ENCODE measurements at regions not wholly inside any gene's neighbourhood (a gene's known extent, or its start where the extent isn't known, plus 50 kb on each side); places are given as distances from the start of the nearest gene placed in this dataset.

DNA sequence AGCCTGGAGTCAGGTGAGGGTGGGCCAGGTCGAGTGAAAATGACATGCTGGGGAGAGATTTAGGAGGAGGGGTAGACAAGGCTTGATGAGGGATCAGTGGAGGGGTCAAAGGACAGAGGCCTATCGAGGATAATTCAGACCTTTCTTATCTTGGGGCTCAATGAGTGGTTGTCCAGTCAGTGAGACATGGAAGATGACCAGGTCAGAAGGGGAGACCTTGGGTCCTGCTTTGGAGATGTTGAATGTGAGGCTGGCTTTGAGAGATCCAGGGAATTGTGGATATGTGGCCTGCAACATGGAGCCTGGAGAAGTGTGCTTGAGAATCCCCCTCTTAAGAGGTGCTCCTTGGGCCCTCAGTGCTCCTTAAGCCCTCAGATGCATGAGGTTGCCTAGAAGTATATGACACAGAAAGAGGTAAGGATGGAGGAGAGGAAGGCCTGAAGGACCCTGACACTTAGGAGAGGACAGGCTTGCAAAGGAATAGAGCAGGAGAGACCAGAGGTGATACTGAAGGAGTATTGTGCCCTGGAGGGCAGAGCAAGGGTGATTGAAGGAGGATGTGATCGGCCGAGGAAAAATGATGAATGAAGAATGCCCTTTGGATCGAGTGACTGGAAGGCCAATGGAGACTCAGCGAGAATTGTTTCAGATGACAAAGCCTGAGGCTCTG, 129.8 kb upstream of the GPR26 start:
- no peak for ATAC-seq (ENCODE audit: poor library complexity)
- intact Hi-C loops (cut with DNase I, micrococcal nuclease) = no loop called here
- CTCF ChIA-PET = no interaction called here

GRCh38 chr10:123537188-123537961, 128.8 kb upstream of the GPR26 start:
- H3K27ac ChIP-seq (ENCODE audit: low read depth in 1 of 2, low read length in 2 of 2) = no peak overlapping the region
- peaks cover 58% of the 10 kb centered on the region for H3K27me3 Mint-ChIP-seq
- ATAC-seq (ENCODE audit: poor library complexity) (no peak), DNase-seq (no peak)
- H3K4me1 Mint-ChIP-seq (ENCODE audit: low read depth) = no peaks in the 10 kb centered on the region
- no peaks in the 10 kb centered on the region for H3K36me3 ChIP-seq (ENCODE audit: insufficient read depth, low read length)
- H3K9me3 ChIP-seq (ENCODE audit: control insufficient read depth in 1 of 2, insufficient read depth in 1 of 2, low read length in 2 of 2) = peaks cover 0 to 5% of the 10 kb centered on the region in 2 experiments
- ChIA-PET POLR2A (no interaction called here), CTCF (no interaction called here)
- H3K4me1 ChIP-seq (ENCODE audit: insufficient read depth, low read length) = no peaks in the 10 kb centered on the region
- H3K4me3 ChIP-seq (ENCODE audit: low read length) = no peak overlapping the region
- H3K27me3 ChIP-seq (ENCODE audit: control insufficient read depth in 1 of 2, insufficient read depth in 2 of 2, low read length in 2 of 2) = peaks cover 5 to 6% of the 10 kb centered on the region in 2 experiments
- no peaks in the 10 kb centered on the region for H3K36me3 Mint-ChIP-seq (ENCODE audit: low read depth)
- H3K4me3 Mint-ChIP-seq = no peak overlapping the region
- intact Hi-C loops (cut with DNase I, micrococcal nuclease) = no loop called here
- no peak overlapping the region for H3K27ac Mint-ChIP-seq
- H3K9me3 Mint-ChIP-seq = no peaks in the 10 kb centered on the region
- TF ChIP-seq, protein P1, sequence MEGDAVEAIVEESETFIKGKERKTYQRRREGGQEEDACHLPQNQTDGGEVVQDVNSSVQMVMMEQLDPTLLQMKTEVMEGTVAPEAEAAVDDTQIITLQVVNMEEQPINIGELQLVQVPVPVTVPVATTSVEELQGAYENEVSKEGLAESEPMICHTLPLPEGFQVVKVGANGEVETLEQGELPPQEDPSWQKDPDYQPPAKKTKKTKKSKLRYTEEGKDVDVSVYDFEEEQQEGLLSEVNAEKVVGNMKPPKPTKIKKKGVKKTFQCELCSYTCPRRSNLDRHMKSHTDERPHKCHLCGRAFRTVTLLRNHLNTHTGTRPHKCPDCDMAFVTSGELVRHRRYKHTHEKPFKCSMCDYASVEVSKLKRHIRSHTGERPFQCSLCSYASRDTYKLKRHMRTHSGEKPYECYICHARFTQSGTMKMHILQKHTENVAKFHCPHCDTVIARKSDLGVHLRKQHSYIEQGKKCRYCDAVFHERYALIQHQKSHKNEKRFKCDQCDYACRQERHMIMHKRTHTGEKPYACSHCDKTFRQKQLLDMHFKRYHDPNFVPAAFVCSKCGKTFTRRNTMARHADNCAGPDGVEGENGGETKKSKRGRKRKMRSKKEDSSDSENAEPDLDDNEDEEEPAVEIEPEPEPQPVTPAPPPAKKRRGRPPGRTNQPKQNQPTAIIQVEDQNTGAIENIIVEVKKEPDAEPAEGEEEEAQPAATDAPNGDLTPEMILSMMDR (IDR thresholded peaks at IDR 0.05) = no peak

More for the DNA sequence above, 129.8 kb upstream of the GPR26 start:
- TF ChIP-seq, protein P1 (IDR thresholded peaks at IDR 0.05) = no peak
- no peaks in the 10 kb centered on the region for H3K9me3 Mint-ChIP-seq
- POLR2A ChIA-PET = no interaction called here
- no peak for DNase-seq
- H3K4me3 Mint-ChIP-seq = no peak overlapping the region
- Histone ChIP-seq H3K4me3 (ENCODE audit: low read length) (no peak overlapping the region), H3K9me3 (ENCODE audit: control insufficient read depth in 1 of 2, insufficient read depth in 1 of 2, low read length in 2 of 2) (peaks cover 0 to 5% of the 10 kb centered on the region in 2 experiments), H3K27me3 (ENCODE audit: control insufficient read depth in 1 of 2, insufficient read depth in 2 of 2, low read length in 2 of 2) (peaks cover 4 to 6% of the 10 kb centered on the region in 2 experiments), H3K27ac (ENCODE audit: low read depth in 1 of 2, low read length in 2 of 2) (no peak overlapping the region), H3K4me1 (ENCODE audit: insufficient read depth, low read length) (no peaks in the 10 kb centered on the region), H3K36me3 (ENCODE audit: insufficient read depth, low read length) (no peaks in the 10 kb centered on the region)
- no peaks in the 10 kb centered on the region for H3K36me3 Mint-ChIP-seq (ENCODE audit: low read depth)
- H3K27me3 Mint-ChIP-seq = peaks cover 65% of the 10 kb centered on the region
- H3K27ac Mint-ChIP-seq = no peak overlapping the region
- H3K4me1 Mint-ChIP-seq (ENCODE audit: low read depth) = no peaks in the 10 kb centered on the region

- Mint-ChIP-seq H3K27me3 (peaks cover 49% of the 10 kb centered on the region), H3K4me1 (ENCODE audit: low read depth) (no peaks in the 10 kb centered on the region), H3K4me3 (no peak overlapping the region), H3K36me3 (ENCODE audit: low read depth) (no peaks in the 10 kb centered on the region), H3K27ac (no peak overlapping the region), H3K9me3 (no peaks in the 10 kb centered on the region)
- intact Hi-C loops (cut with DNase I, micrococcal nuclease) = no loop called here
- H3K27me3 ChIP-seq (ENCODE audit: control insufficient read depth in 1 of 2, insufficient read depth in 2 of 2, low read length in 2 of 2) = peaks cover 4 to 5% of the 10 kb centered on the region in 2 experiments
- H3K27ac ChIP-seq (ENCODE audit: low read depth in 1 of 2, low read length in 2 of 2) = no peak overlapping the region
- TF ChIP-seq, protein P1 (IDR thresholded peaks at IDR 0.05) = no peak
- CTCF ChIA-PET = no interaction called here
- ATAC-seq (ENCODE audit: poor library complexity) (no peak), DNase-seq (no peak)
- no peaks in the 10 kb centered on the region for H3K9me3 ChIP-seq (ENCODE audit: control insufficient read depth in 1 of 2, insufficient read depth in 1 of 2, low read length in 2 of 2)
- H3K36me3 ChIP-seq (ENCODE audit: insufficient read depth, low read length) = no peaks in the 10 kb centered on the region
- no peaks in the 10 kb centered on the region for H3K4me1 ChIP-seq (ENCODE audit: insufficient read depth, low read length)
- no peak overlapping the region for H3K4me3 ChIP-seq (ENCODE audit: low read length)
- POLR2A ChIA-PET = no interaction called here
These were observed 127.5 kb upstream of the GPR26 start for GRCh38 chr10:123538401-123539320.
